ENCODE measurements at regions not wholly inside any gene's neighbourhood (a gene's known extent, or its start where the extent isn't known, plus 50 kb on each side); places are given as distances from the start of the nearest gene placed in this dataset.

GRCh38 chr5:105953616-105954015 is 1717.1 kb downstream of the EFNA5 start:
- Histone ChIP-seq H2BK15ac (ENCODE audit: low read depth, low read length) (no peak overlapping the region), H3K27me3 (ENCODE audit: insufficient read depth, low read length) (no peaks in the 10 kb centered on the region), H3K23ac (ENCODE audit: insufficient read length, low read depth, low read length) (no peak overlapping the region), H4K8ac (replicated peaks; ENCODE audit: insufficient read length, low read depth, low read length) (no peak overlapping the region), H2AK5ac (ENCODE audit: insufficient read length, low read length) (no peak overlapping the region), H4K5ac (ENCODE audit: insufficient read length, low read depth, low read length) (no peak overlapping the region), H3K9ac (ENCODE audit: extremely low read depth, insufficient read length, low read length) (no peak overlapping the region), H2AFZ (ENCODE audit: low read length) (no peak overlapping the region), H3K18ac (ENCODE audit: insufficient read length, low read depth, low read length) (no peak overlapping the region), H3K79me1 (ENCODE audit: insufficient read depth, low read depth, low read length, poor library complexity, severe bottlenecking) (no peaks in the 10 kb centered on the region), H2BK20ac (ENCODE audit: low read depth, low read length, poor library complexity, severe bottlenecking) (no peak overlapping the region), H2BK5ac (ENCODE audit: insufficient read length, low read length) (no peak overlapping the region), H3K23me2 (ENCODE audit: insufficient read length, low read depth, low read length, poor library complexity, severe bottlenecking) (no peaks in the 10 kb centered on the region), H3K4ac (ENCODE audit: low read depth, low read length) (no peak overlapping the region), H4K20me1 (ENCODE audit: control insufficient read depth, insufficient read depth, insufficient read length) (no peaks in the 10 kb centered on the region), H2BK12ac (ENCODE audit: insufficient read length, low read depth, low read length) (no peak overlapping the region), H3K14ac (ENCODE audit: insufficient read depth, low read length) (no peak overlapping the region), H3K27ac (ENCODE audit: insufficient read length, low read depth, low read length) (no peak overlapping the region), H2BK120ac (ENCODE audit: low read depth, low read length, poor library complexity, severe bottlenecking) (no peak overlapping the region), H3K4me2 (ENCODE audit: insufficient read depth, insufficient read length, low read length) (no peak overlapping the region), H3K4me1 (ENCODE audit: insufficient read depth, low read length) (no peaks in the 10 kb centered on the region), H4K91ac (ENCODE audit: insufficient read length, low read depth, low read length) (no peak overlapping the region), H3K56ac (ENCODE audit: insufficient read length, low read depth, low read length) (no peak overlapping the region), H3K79me2 (ENCODE audit: insufficient read depth, low read length) (no peaks in the 10 kb centered on the region), H3T11ph (ENCODE audit: low read length) (no peak overlapping the region), H3K9me3 (ENCODE audit: control insufficient read depth, low read depth, low read length) (no peaks in the 10 kb centered on the region)
- H3K9me3 Mint-ChIP-seq: no peaks in the 10 kb centered on the region
- H3K4me3 Mint-ChIP-seq: no peak overlapping the region
- H3K27me3 Mint-ChIP-seq (ENCODE audit: low read depth): no peaks in the 10 kb centered on the region
- TF ChIP-seq CTCF (conservative IDR thresholded peaks at IDR 0.05): no peak
- no peak for DNase-seq
- H3K4me1 Mint-ChIP-seq: peaks cover 0 to 3% of the 10 kb centered on the region in 2 experiments; a peak in 1 of 4 replicates
- H3K36me3 Mint-ChIP-seq (ENCODE audit: insufficient read depth in 1 of 3, low read depth in 3 of 3): no peaks in the 10 kb centered on the region
- H3K27ac Mint-ChIP-seq: 0 out of 7 replicates have a peak overlapping the region, but pooled peaks of 1 of the 3 experiments have one; percentile 39
- no CpG with 5 or more reads among the region's 3 CpGs for WGBS (ENCODE audit: extremely low coverage, insufficient read length, low lambda C conversion rate)
